HL-60 (cell line): ENCODE measurements at regions not wholly inside any gene's neighbourhood (a gene's known extent, or its start where the extent isn't known, plus 50 kb on each side); places are given as distances from the start of the nearest gene placed in this dataset.

Source experiments
- DNase-seq, 2 experiments: peaks; one replicate each; pipeline ENCODE4 v3.0.0-alpha.2; 2010 to 2020; ENCODE audit warnings: low read depth in 1 of 2, low spot score in 1 of 2
- H3K27ac ChIP-seq: fragments of 250-450 bp; sonication (Bioruptor Pico); replicated peaks from 2 replicates; pipeline ENCODE4 v1.5.1; 2020; ENCODE audit warnings: mild to moderate bottlenecking, moderate library complexity
- H3K27me3 ChIP-seq: fragments of 250-450 bp; sonication (Bioruptor Pico); 2 replicates; pipeline ENCODE4 v1.5.1; 2021; ENCODE audit warnings: mild to moderate bottlenecking, moderate library complexity; ENCODE audit not compliant: insufficient read depth, poor library complexity, severe bottlenecking
- H3K4me3 ChIP-seq: replicated peaks from 2 replicates; pipeline ENCODE4 v1.5.1; 2011; ENCODE audit warnings: mild to moderate bottlenecking, control low read depth, low read length; ENCODE audit not compliant: insufficient read depth
- GABPA ChIP-seq: IDR thresholded peaks from 2 replicates; pipeline ENCODE4 v1.6.1; 2012; ENCODE audit warnings: low read depth
- POLR2AphosphoS5 ChIP-seq: IDR thresholded peaks from 2 replicates; pipeline ENCODE4 v1.6.1; 2012; ENCODE audit warnings: low read depth
- SPI1 ChIP-seq: IDR thresholded peaks from 2 replicates; pipeline ENCODE4 v1.6.1; 2012; ENCODE audit warnings: low read depth, mild to moderate bottlenecking, borderline replicate concordance
- TF ChIP-seq, protein P1 (sequence below): IDR thresholded peaks from one replicate; pipeline ENCODE4 v1.5.1; 2011; ENCODE audit warnings: low read length, control low read depth, inconsistent platforms; ENCODE audit not compliant: insufficient read depth
- TF ChIP-seq, protein P2 (sequence below): IDR thresholded peaks from 2 replicates; pipeline ENCODE4 v1.6.1; 2012; ENCODE audit warnings: low read depth; ENCODE audit not compliant: insufficient replicate concordance

DNA sequence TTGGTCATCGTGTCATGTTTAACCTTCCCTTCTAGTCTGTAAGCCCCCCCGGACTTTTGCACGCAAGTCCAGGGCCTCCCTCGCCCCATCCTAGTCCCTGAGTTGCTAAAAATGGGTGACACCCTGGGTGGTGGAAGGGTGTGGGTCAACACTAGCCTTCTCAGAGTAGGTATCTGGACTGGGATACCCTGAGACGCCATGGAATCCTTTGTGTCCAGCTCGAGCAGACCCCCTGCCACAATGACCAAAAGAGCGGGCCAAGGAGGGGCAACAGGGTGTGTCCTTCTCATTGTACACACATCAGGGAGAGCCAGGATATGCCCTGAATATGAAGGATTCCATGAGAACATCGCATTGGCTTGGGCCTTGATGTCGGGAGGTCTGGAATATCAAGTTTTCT, 67.5 kb upstream of the ATP12A start:
- Histone ChIP-seq H3K4me3 (no peak overlapping the region), H3K27ac (no peak overlapping the region), H3K27me3 (no peaks in the 10 kb centered on the region)
- TF ChIP-seq SPI1 (no peak), GABPA (no peak), POLR2AphosphoS5 (no peak)
- TF ChIP-seq, protein P1, sequence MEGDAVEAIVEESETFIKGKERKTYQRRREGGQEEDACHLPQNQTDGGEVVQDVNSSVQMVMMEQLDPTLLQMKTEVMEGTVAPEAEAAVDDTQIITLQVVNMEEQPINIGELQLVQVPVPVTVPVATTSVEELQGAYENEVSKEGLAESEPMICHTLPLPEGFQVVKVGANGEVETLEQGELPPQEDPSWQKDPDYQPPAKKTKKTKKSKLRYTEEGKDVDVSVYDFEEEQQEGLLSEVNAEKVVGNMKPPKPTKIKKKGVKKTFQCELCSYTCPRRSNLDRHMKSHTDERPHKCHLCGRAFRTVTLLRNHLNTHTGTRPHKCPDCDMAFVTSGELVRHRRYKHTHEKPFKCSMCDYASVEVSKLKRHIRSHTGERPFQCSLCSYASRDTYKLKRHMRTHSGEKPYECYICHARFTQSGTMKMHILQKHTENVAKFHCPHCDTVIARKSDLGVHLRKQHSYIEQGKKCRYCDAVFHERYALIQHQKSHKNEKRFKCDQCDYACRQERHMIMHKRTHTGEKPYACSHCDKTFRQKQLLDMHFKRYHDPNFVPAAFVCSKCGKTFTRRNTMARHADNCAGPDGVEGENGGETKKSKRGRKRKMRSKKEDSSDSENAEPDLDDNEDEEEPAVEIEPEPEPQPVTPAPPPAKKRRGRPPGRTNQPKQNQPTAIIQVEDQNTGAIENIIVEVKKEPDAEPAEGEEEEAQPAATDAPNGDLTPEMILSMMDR, result no peak
- TF ChIP-seq, protein P2, sequence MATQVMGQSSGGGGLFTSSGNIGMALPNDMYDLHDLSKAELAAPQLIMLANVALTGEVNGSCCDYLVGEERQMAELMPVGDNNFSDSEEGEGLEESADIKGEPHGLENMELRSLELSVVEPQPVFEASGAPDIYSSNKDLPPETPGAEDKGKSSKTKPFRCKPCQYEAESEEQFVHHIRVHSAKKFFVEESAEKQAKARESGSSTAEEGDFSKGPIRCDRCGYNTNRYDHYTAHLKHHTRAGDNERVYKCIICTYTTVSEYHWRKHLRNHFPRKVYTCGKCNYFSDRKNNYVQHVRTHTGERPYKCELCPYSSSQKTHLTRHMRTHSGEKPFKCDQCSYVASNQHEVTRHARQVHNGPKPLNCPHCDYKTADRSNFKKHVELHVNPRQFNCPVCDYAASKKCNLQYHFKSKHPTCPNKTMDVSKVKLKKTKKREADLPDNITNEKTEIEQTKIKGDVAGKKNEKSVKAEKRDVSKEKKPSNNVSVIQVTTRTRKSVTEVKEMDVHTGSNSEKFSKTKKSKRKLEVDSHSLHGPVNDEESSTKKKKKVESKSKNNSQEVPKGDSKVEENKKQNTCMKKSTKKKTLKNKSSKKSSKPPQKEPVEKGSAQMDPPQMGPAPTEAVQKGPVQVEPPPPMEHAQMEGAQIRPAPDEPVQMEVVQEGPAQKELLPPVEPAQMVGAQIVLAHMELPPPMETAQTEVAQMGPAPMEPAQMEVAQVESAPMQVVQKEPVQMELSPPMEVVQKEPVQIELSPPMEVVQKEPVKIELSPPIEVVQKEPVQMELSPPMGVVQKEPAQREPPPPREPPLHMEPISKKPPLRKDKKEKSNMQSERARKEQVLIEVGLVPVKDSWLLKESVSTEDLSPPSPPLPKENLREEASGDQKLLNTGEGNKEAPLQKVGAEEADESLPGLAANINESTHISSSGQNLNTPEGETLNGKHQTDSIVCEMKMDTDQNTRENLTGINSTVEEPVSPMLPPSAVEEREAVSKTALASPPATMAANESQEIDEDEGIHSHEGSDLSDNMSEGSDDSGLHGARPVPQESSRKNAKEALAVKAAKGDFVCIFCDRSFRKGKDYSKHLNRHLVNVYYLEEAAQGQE, result no peak
- DNase-seq, result no peak

DNA sequence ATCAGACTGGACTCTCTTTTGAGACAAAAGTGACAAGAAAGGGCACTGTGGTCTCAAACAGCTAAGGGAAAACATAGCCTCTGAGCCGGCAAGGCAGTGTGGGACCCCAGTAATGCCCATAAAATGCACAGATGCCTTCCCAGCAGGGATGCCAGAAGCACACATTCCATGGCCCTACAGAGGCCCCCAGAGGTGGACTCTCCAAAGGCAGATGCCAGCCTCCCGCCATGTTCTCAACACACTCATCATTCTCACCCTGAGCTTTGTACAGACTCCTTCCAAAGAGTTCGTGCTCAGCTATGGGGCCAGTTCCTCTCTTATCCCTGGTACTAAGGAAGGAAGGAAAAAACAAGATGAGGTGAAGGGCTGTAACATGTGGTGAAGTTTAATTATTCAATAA, 67.1 kb upstream of the ATP12A start:
- Histone ChIP-seq H3K27me3 (no peaks in the 10 kb centered on the region), H3K27ac (no peak overlapping the region), H3K4me3 (no peak overlapping the region)
- TF ChIP-seq POLR2AphosphoS5 (no peak), GABPA (no peak), SPI1 (no peak)
- TF ChIP-seq, protein P1, result no peak
- TF ChIP-seq, protein P2, result no peak
- DNase-seq, result no peak

- H3K4me3 ChIP-seq, result no peak overlapping the region
- DNase-seq, result no peak
- no peak for TF ChIP-seq POLR2AphosphoS5
- no peak for TF ChIP-seq SPI1
- TF ChIP-seq, protein P1, result no peak
- no peak for TF ChIP-seq GABPA
- TF ChIP-seq, protein P2, result no peak
- H3K27ac ChIP-seq, result no peak overlapping the region
- no peaks in the 10 kb centered on the region for H3K27me3 ChIP-seq
Observed at GRCh38 chr13:24613755-24614154, 66.5 kb upstream of the ATP12A start.
